ENCODE measurements at regions not wholly inside any gene's neighbourhood (a gene's known extent, or its start where the extent isn't known, plus 50 kb on each side); places are given as distances from the start of the nearest gene placed in this dataset.
A peak's percentile ranks its signal among the peaks of the same experiment; 100 is the strongest.

DNA sequence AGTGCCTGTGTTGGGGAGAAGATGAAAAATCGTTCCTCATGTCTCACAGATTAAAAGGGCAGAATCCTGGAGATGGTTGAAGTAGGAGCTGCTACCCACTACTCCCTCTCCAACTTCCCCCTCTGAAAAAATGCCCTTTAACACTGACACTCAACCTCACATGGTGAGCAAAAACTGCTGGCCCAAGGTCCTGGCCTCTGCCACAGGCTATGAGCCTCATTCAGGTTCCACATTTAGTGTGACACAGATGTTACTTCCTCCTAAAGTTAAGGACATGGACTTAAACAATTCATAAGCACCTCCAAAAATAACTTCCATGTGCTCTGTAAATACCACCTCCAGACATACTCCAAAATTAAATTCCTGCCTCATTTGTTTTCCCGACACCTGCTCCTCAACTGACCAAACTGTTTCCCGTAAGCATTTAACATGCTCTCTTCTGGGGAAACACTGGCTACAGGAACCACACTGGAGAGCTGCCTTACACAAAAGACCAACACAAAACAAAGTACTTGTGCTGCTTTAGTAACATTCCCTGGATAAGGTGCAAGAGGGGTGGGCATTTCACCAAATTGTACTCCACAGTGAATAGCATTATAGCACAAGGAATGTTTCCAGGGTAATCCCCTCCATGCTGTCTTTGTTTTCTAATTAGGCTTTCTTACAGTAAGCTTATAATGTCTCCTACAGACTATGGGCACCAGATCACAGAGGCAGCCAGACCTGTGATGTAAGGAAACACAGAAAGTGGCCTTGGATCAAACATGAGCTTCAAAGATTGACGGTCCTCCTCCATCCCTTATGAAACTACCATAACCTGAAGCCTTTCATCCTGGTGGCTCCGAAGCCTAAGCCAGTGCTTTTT is 57.0 kb downstream of the PHLDA1 start:
- no peak for DNase-seq

GRCh38 chr12:75971253-75971652 is 60.3 kb downstream of the PHLDA1 start:
- no peak for DNase-seq

DNA sequence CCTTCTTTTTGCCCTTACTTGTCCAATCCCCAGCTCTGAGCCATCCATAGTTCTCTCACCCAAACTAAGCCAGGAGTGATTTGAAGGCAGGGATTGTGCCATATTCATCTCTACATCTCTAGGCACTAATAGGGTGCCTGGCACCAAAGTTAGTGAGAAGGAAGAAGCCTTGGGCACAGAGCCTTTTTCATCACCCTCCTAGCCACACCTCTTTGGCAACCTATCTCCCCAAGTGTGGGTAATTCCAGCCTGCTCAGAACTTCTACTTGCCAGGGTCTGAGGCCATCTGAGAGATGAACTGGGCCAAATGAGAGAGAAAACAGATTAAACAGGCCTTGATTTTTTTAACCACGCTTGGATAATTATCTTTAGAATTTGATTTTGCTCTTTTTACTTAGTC is 61.3 kb downstream of the PHLDA1 start:
- DNase-seq: no peak

DNA sequence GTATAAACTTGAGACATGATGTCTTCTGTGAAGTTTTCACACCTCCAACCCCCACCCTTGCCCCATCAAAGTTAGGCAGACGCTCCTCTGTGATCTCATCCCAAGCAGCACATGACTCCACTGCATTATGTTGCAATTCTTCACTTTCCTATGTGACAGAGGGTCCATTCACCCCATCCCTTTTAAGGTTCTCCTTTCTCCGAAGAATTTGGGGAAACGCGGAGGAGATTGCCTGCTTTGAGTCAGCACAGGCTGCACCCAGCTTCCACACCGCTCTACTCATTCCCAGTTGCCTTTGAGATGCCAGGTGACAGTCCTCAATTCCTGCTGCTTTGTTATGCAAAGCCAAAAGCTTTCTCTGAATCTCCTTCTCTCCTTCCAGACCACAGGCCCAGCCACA is 61.8 kb downstream of the PHLDA1 start:
- DNase-seq: peak; percentile 39

DNA sequence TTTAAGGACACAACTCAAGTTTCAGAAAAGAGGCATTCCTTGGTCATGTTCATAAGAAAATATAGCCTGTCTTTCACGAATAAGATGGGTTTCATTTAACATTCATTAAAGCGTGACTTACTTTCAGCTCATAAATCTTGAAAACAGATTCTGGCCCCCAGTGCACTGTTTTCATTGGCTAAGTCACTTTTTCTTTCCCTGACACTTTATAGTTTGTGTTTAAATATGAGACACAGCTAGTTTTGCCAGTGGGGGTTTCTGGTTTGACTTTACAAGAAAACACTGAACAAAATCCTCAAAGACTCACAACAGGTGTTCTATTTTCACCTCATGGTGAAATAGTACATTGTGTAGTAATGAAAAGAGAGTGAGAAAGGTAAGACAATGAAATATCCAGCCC is 65.9 kb downstream of the PHLDA1 start:
- no peak for DNase-seq

GRCh38 chr12:75964150-75964549 is 67.4 kb downstream of the PHLDA1 start:
- DNase-seq: no peak

- no peak for DNase-seq
Observed at GRCh38 chr12:75961878-75962277, 69.7 kb downstream of the PHLDA1 start.

- DNase-seq: no peak
Observed at GRCh38 chr12:75960954-75961661, 70.5 kb downstream of the PHLDA1 start.

- DNase-seq: no peak
Observed at GRCh38 chr12:75960086-75960910, 71.3 kb downstream of the PHLDA1 start.

DNA sequence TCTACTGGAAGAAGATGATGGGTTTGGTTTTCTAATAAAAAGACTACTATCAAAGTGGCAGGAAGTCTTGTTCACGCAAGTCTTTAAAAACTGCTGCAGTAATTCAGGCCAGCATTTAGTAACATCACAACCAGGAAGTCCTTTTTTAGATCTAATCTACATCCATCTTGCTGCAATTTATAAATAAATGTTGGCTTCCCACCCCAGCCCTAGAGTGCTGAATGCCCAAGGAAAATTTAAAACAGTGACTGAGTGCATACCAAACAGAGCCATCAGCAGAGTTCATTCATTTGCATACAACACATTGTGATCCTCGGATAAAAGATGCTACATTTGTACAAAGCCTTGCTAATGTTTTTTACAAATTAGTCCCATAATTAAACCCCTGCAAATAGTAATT is 72.1 kb downstream of the PHLDA1 start:
- DNase-seq: no peak

DNA sequence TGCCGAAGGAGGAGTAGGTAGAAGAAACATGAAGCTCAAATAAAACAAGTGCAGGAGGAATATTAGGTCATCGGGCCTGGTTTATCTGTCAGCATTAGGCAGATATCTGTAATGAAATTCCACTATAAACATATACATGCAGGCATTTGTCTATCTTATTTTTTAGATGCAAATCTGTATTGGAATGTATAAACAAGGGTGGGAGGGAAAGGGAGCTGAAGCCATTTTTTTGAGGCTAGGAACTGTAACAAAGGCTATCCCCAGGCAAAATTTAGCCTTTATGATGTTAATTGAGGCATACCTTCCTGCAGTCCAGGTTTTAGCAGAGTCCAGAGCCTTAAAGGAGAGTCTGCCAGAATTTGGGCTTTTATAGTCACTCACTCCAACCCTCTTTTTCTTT is 72.5 kb downstream of the PHLDA1 start:
- no peak for DNase-seq

GRCh38 chr12:75955251-75955650 is 76.3 kb downstream of the PHLDA1 start:
- no peak for DNase-seq

- DNase-seq: no peak
Observed at GRCh38 chr12:75954749-75955148, 76.8 kb downstream of the PHLDA1 start.

DNA sequence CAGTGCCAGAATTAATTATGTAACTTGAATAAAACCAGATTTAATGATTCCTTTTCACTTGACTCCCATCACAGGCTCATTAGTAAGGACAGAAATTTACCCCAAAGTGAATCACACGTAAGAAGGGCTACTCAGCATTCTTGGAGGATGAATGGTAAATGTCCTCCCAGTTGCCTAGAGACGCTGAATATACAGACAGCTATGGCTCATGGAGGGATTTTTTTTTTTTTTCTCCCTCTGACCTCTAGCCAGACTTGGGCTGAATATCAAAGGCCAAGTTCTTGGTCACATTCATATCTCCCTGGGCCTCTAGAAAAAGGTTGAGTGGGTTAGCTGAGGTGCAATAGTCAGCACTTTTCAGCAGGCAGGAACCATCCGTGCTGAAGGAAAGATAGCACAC is 77.5 kb downstream of the PHLDA1 start:
- DNase-seq: no peak

DNA sequence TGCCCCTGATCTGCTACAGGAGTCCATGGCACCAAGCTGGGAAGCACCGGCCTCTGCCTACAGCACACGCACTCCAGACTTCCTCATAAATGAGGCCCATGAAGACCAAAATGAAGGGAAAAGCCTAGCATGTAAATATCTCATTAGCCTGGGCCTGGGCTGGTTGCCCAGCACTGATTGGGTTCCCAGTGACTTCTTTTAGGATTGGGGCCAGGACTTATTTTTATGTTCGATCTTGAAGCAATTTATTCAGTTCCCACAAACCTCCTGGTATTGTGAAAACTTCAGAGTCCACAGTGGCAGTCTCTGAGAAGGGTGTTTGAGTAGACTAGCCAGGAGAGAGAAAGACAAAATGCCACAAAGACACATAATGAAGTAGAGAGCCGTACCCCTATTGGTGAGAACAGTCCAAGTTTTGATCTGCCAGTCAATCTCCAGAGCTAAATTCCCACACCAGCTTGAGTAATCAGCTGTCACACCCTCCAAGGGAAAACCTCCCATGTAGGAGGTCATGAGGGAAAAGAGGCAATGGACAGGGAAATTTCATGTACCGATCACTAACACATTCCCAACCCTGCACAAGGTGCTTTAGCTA is 78.2 kb downstream of the PHLDA1 start:
- no peak for DNase-seq

GRCh38 chr12:75951399-75952278 is 79.9 kb downstream of the PHLDA1 start:
- DNase-seq: no peak

DNA sequence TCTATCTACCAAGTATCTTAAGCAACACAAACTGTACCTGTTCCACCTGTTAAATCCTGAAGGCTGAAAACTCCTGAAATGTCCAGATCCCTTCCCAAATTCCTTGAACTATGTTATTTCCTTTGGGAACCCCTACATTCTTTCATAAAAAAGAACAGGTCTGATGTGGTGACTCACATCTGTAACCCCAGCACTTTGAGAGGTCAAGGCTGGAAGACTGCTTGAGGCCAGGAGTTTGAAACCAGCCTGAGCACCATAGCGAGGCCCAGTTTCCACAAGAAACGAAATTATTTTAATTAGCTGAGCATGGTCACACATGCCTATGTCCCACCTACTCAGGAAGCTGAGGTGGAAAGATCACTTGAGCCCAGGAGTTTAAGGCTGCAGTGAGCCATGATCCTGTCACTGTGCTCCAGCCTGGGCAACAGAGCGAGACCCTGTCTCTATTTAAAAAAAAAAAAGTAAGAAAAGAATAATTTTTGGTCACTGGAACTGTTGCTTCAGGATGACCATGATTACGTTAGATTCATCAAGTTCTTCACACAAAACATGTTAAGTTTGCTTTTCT is 84.3 kb downstream of the PHLDA1 start:
- DNase-seq: no peak

DNA sequence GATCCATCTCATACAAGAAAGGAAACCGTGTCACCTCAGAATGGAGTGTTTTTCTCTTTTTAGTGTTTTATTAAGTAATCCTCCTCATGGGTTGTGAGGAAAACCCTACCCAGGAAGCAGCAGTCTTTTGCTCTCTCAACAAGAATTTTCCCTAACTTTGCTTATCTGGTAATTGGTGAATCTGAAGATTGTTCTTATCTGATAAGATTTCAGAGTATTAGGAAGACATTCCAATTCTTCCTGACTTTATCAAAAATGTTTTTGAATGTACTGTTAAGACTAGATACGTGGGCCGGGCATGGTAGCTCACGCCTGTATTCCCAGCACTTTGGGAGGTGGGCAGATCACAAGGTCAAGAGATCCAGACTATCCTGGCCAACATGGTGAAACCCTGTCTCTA is 86.0 kb downstream of the PHLDA1 start:
- no peak for DNase-seq

- no peak for DNase-seq
Observed at GRCh38 chr12:75944905-75945432, 86.6 kb downstream of the PHLDA1 start.

DNA sequence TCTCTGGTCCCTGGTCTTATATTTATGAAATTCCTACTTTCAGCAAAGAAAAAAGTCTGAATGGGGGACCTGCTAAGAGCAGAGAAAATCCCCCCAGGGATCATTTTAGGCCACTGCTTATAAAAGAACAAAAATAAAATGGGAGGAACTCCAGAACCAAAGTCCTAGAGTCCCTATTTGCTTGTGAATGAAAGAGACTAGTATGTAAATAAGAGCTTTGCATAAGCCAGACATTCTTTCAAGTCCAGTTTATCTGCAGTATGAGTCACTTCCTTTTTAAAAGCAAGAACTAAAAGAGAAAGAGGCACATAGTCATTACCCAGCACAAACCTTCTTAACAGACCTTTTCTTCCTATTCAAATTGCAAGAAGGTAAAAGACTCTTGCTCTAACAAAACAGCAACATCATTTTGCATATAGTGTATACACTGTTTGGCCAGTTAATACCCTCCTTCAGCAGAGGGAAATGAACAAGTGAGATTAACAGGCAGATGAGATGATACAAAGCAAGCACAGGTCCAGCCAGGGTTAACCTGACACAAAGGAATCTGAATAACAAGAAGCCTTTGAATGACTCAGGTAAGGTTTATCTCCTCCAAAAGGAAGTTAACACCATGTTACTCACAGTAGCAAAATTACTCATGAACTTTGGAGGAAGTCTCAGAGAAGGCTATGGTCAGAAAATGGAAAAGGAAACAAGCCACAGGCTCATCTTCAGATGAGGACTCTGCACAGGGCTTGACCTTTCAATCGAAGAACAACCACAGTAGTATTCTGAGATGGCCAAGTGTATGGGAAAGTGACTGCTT is 87.3 kb downstream of the PHLDA1 start:
- DNase-seq: no peak

DNA sequence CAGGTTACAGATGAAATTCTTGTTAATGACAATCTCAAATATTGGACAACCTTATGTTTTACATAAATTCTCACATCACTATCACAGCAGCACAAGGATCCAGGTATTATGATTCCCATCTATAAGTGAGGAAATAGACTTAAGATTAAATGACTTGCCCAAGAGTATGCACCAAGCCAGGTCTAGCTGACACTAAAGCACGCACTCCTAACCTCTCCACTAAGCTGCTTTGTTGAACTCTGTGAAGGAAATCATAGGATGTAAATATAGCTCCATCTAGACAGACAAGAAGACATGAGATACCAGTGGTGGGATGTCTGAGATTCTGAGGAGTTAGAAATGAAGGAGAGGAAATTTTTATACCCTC is 87.9 kb downstream of the PHLDA1 start:
- DNase-seq: no peak

Data from NK-92 treated with Interleukin-12 subunit alpha and Interleukin-12 subunit beta, amount 100 ng/mL, for 24 hours (cell line).